SK-N-SH treated with all-trans-retinoic acid at 6 μM for 48 hours (cell line): ENCODE measurements at regions not wholly inside any gene's neighbourhood (a gene's known extent, or its start where the extent isn't known, plus 50 kb on each side); places are given as distances from the start of the nearest gene placed in this dataset.
"Not testable (repeated sequence)": the region's sequence is repeated elsewhere in the genome, so short reads cannot be mapped to it uniquely, and the experiment has no call there.

Experiments used
- ATAC-seq: fragments of 200-7000 bp; cut with Tn5 transposase; 3 replicates; pipeline ENCODE4 v1.9.1; 2020; ENCODE audit warnings: mild to moderate bottlenecking, moderate library complexity
- ARNTL ChIP-seq: fragments of 450-650 bp; formaldehyde crosslinking; IDR thresholded peaks from 2 replicates; pipeline ENCODE4 v1.5.0; 2020; ENCODE audit warnings: low read depth, mild to moderate bottlenecking, moderate library complexity, borderline replicate concordance
- BACH2 ChIP-seq: fragments of 250-450 bp; sonication (Bioruptor Pico); IDR thresholded peaks from 2 replicates; pipeline ENCODE4 v1.9.0; 2021; ENCODE audit warnings: mild to moderate bottlenecking, borderline replicate concordance
- CREB5 ChIP-seq: fragments of 250-450 bp; sonication (Bioruptor Pico); IDR thresholded peaks from 2 replicates; pipeline ENCODE4 v1.5.1; 2020; ENCODE audit warnings: low read depth, mild to moderate bottlenecking, moderate library complexity
- CSDC2 ChIP-seq: fragments of 250-450 bp; sonication (Bioruptor Pico); IDR thresholded peaks from 2 replicates; pipeline ENCODE4 v1.5.0; 2020; ENCODE audit warnings: mild to moderate bottlenecking, moderate library complexity
- CSRNP3 ChIP-seq: fragments of 250-450 bp; sonication (Bioruptor Pico); IDR thresholded peaks from 2 replicates; pipeline ENCODE4 v1.5.1; 2021; ENCODE audit warnings: mild to moderate bottlenecking, moderate library complexity
- ESRRG ChIP-seq: fragments of 250-450 bp; sonication (Bioruptor Pico); IDR thresholded peaks from 2 replicates; pipeline ENCODE4 v1.6.1; 2021; ENCODE audit warnings: mild to moderate bottlenecking
- GLIS3 ChIP-seq: fragments of 250-450 bp; sonication (Bioruptor Pico); IDR thresholded peaks from 2 replicates; pipeline ENCODE4 v1.5.0; 2020; ENCODE audit warnings: mild to moderate bottlenecking, moderate library complexity
- ISL1 ChIP-seq: fragments of 250-450 bp; sonication (Bioruptor Pico); IDR thresholded peaks from 2 replicates; pipeline ENCODE4 v2.1.2; 2022; ENCODE audit warnings: mild to moderate bottlenecking, moderate library complexity
- OSR1 ChIP-seq: fragments of 250-450 bp; sonication (Bioruptor Pico); IDR thresholded peaks from 2 replicates; pipeline ENCODE4 v1.8.0; 2022; ENCODE audit warnings: moderate library complexity, mild to moderate bottlenecking, inconsistent platforms
- POU6F1 ChIP-seq: fragments of 250-450 bp; sonication (Bioruptor Pico); IDR thresholded peaks from 2 replicates; pipeline ENCODE4 v1.8.0; 2021; ENCODE audit warnings: low read depth, mild to moderate bottlenecking, moderate library complexity, borderline replicate concordance
- PPARA ChIP-seq: fragments of 250-450 bp; sonication (Bioruptor Pico); IDR thresholded peaks from 2 replicates; pipeline ENCODE4 v1.5.0; 2020; ENCODE audit warnings: mild to moderate bottlenecking, borderline replicate concordance
- RARB ChIP-seq: fragments of 250-450 bp; sonication (Bioruptor Pico); IDR thresholded peaks from 2 replicates; pipeline ENCODE4 v1.8.0; 2021; ENCODE audit warnings: mild to moderate bottlenecking, moderate library complexity
- SNAI2 ChIP-seq: fragments of 250-450 bp; sonication (Bioruptor Pico); IDR thresholded peaks from 2 replicates; pipeline ENCODE4 v1.5.0; 2020; ENCODE audit warnings: mild to moderate bottlenecking, moderate library complexity
- TCF4 ChIP-seq: fragments of 250-450 bp; sonication (Bioruptor Pico); IDR thresholded peaks from 2 replicates; pipeline ENCODE4 v1.8.0; 2021; ENCODE audit warnings: mild to moderate bottlenecking, moderate library complexity, borderline replicate concordance
- TOX ChIP-seq: fragments of 250-450 bp; sonication (Bioruptor Pico); IDR thresholded peaks from 2 replicates; pipeline ENCODE4 v1.8.0; 2021; ENCODE audit warnings: mild to moderate bottlenecking, moderate library complexity, borderline replicate concordance
- ZC3H10 ChIP-seq: fragments of 250-450 bp; sonication (Bioruptor Pico); IDR thresholded peaks from 2 replicates; pipeline ENCODE4 v1.5.1; 2021; ENCODE audit warnings: mild to moderate bottlenecking, moderate library complexity
- ZFP3 ChIP-seq: fragments of 250-450 bp; sonication (Bioruptor Pico); IDR thresholded peaks from 2 replicates; pipeline ENCODE4 v1.5.0; 2020; ENCODE audit warnings: mild to moderate bottlenecking, moderate library complexity
- ZFP30 ChIP-seq: fragments of 450-650 bp; formaldehyde crosslinking; IDR thresholded peaks from 2 replicates; pipeline ENCODE4 v1.5.0; 2022; ENCODE audit warnings: mild to moderate bottlenecking, moderate library complexity
- ZNF565 ChIP-seq: fragments of 450-650 bp; formaldehyde crosslinking; conservative IDR thresholded peaks from 2 replicates; pipeline ENCODE4 v1.5.0; 2020; ENCODE audit warnings: low read depth, mild to moderate bottlenecking, moderate library complexity
- ZNF70 ChIP-seq: fragments of 450-650 bp; formaldehyde crosslinking; IDR thresholded peaks from 2 replicates; pipeline ENCODE4 v1.5.0; 2020; ENCODE audit warnings: mild to moderate bottlenecking, moderate library complexity
- ZNF8 ChIP-seq: fragments of 450-650 bp; formaldehyde crosslinking; IDR thresholded peaks from 2 replicates; pipeline ENCODE4 v1.5.0; 2020; ENCODE audit warnings: mild to moderate bottlenecking, moderate library complexity
- TF ChIP-seq, protein P1 (sequence below): fragments of 250-450 bp; sonication (Bioruptor Pico); IDR thresholded peaks from 2 replicates; pipeline ENCODE4 v1.8.0; 2020; ENCODE audit warnings: mild to moderate bottlenecking, moderate library complexity, borderline replicate concordance
- TF ChIP-seq, protein P2 (sequence below): fragments of 250-450 bp; sonication (Bioruptor Pico); IDR thresholded peaks from 2 replicates; pipeline ENCODE4 v1.5.0; 2020; ENCODE audit warnings: mild to moderate bottlenecking, moderate library complexity

GRCh38 chr1:227508431-227508830 is 54.9 kb upstream of the ZNF678 start:
- TF ChIP-seq RARB (CRISPR knock-in tag), result no peak
- no peak for TF ChIP-seq CREB5 (CRISPR knock-in tag)
- TF ChIP-seq ARNTL (CRISPR knock-in tag), result no peak
- no peak for TF ChIP-seq CSDC2 (CRISPR knock-in tag)
- no peak for TF ChIP-seq ZC3H10 (CRISPR knock-in tag)
- TF ChIP-seq ZNF565 (CRISPR knock-in tag), result no peak
- TF ChIP-seq OSR1, result no peak
- no peak for TF ChIP-seq ESRRG (CRISPR knock-in tag)
- TF ChIP-seq ZFP3 (CRISPR knock-in tag), result no peak
- TF ChIP-seq, protein P1, sequence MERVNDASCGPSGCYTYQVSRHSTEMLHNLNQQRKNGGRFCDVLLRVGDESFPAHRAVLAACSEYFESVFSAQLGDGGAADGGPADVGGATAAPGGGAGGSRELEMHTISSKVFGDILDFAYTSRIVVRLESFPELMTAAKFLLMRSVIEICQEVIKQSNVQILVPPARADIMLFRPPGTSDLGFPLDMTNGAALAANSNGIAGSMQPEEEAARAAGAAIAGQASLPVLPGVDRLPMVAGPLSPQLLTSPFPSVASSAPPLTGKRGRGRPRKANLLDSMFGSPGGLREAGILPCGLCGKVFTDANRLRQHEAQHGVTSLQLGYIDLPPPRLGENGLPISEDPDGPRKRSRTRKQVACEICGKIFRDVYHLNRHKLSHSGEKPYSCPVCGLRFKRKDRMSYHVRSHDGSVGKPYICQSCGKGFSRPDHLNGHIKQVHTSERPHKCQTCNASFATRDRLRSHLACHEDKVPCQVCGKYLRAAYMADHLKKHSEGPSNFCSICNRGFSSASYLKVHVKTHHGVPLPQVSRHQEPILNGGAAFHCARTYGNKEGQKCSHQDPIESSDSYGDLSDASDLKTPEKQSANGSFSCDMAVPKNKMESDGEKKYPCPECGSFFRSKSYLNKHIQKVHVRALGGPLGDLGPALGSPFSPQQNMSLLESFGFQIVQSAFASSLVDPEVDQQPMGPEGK, result no peak
- no peak for TF ChIP-seq SNAI2 (CRISPR knock-in tag)
- no peak for TF ChIP-seq TOX
- no peak for TF ChIP-seq BACH2
- no peak for TF ChIP-seq POU6F1 (CRISPR knock-in tag)
- no peak for TF ChIP-seq ZFP30 (CRISPR knock-in tag)
- TF ChIP-seq, all 23 proteins: peak for 0
- ATAC-seq, result no peak

- not testable (repeated sequence) for ATAC-seq
These were observed 56.6 kb upstream of the ZNF678 start for GRCh38 chr1:227506490-227507393.

GRCh38 chr1:227496045-227496444 is 67.3 kb upstream of the ZNF678 start:
- ATAC-seq, result not testable (repeated sequence)

DNA sequence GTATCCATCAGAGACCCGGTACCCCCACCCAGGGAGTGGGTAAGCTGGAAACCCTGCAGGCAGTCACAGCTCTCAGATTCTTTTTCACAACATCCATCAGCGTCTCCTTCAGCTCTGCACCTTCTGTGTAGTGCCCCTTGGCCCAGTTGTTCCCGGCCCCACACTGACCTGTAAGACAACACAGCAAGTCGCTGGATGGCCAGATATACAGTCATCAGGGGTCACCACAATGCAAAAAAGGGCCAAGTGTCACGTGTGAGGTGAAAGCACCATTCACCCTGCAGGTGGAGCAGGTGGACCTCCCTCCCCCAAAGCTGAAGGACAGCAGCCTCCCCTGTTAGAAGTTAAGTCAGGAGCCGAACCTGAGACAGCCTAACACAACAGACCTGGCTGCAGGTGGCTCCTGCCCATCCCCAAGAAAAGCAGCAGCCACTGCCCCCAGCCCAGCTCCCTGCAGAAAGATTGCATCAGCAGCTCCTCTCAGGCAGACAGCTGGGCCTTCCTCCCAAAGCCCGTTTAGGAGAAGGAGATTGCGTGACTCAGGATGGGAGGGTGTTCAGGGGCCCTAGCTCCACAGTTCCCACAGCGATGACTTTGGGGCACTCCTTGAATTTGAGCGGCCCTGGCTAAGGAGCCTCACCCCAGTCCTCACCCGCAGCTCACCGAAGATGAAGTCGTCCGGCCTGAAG is 69.3 kb upstream of the ZNF678 start:
- not testable (repeated sequence) for ATAC-seq

- ATAC-seq, result no peak
- TF ChIP-seq BACH2 (no peak), ESRRG (CRISPR knock-in tag) (no peak), RARB (CRISPR knock-in tag) (no peak), GLIS3 (CRISPR knock-in tag) (no peak), ZNF8 (CRISPR knock-in tag) (no peak), ZNF565 (CRISPR knock-in tag) (no peak), TOX (no peak), ISL1 (no peak), ZFP3 (CRISPR knock-in tag) (no peak), ZNF70 (no peak), CSRNP3 (CRISPR knock-in tag) (no peak), PPARA (no peak), ARNTL (CRISPR knock-in tag) (no peak), CSDC2 (CRISPR knock-in tag) (no peak), TCF4 (CRISPR knock-in tag) (no peak)
- TF ChIP-seq, protein P2, sequence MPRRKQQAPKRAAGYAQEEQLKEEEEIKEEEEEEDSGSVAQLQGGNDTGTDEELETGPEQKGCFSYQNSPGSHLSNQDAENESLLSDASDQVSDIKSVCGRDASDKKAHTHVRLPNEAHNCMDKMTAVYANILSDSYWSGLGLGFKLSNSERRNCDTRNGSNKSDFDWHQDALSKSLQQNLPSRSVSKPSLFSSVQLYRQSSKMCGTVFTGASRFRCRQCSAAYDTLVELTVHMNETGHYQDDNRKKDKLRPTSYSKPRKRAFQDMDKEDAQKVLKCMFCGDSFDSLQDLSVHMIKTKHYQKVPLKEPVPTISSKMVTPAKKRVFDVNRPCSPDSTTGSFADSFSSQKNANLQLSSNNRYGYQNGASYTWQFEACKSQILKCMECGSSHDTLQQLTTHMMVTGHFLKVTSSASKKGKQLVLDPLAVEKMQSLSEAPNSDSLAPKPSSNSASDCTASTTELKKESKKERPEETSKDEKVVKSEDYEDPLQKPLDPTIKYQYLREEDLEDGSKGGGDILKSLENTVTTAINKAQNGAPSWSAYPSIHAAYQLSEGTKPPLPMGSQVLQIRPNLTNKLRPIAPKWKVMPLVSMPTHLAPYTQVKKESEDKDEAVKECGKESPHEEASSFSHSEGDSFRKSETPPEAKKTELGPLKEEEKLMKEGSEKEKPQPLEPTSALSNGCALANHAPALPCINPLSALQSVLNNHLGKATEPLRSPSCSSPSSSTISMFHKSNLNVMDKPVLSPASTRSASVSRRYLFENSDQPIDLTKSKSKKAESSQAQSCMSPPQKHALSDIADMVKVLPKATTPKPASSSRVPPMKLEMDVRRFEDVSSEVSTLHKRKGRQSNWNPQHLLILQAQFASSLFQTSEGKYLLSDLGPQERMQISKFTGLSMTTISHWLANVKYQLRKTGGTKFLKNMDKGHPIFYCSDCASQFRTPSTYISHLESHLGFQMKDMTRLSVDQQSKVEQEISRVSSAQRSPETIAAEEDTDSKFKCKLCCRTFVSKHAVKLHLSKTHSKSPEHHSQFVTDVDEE, result no peak
- TF ChIP-seq, protein P1, result no peak
These were observed 72.9 kb upstream of the ZNF678 start for GRCh38 chr1:227490478-227490877.
